ENCODE measurements at regions not wholly inside any gene's neighbourhood (a gene's known extent, or its start where the extent isn't known, plus 50 kb on each side); places are given as distances from the start of the nearest gene placed in this dataset.

- TF ChIP-seq, protein P1, sequence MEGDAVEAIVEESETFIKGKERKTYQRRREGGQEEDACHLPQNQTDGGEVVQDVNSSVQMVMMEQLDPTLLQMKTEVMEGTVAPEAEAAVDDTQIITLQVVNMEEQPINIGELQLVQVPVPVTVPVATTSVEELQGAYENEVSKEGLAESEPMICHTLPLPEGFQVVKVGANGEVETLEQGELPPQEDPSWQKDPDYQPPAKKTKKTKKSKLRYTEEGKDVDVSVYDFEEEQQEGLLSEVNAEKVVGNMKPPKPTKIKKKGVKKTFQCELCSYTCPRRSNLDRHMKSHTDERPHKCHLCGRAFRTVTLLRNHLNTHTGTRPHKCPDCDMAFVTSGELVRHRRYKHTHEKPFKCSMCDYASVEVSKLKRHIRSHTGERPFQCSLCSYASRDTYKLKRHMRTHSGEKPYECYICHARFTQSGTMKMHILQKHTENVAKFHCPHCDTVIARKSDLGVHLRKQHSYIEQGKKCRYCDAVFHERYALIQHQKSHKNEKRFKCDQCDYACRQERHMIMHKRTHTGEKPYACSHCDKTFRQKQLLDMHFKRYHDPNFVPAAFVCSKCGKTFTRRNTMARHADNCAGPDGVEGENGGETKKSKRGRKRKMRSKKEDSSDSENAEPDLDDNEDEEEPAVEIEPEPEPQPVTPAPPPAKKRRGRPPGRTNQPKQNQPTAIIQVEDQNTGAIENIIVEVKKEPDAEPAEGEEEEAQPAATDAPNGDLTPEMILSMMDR (IDR thresholded peaks at IDR 0.05; ENCODE audit: low read depth, low read length, poor library complexity, severe bottlenecking), result no peak
- no peak for TF ChIP-seq EZH2phosphoT487 (IDR thresholded peaks at IDR 0.05; ENCODE audit: borderline replicate concordance, low read length)
Measured at GRCh38 chr2:8081130-8081529, 600.7 kb upstream of the ID2 start.

All from DOHH2 (cell line).